Cardiac muscle cell (in vitro differentiated cells and primary cell): ENCODE measurements at regions not wholly inside any gene's neighbourhood (a gene's known extent, or its start where the extent isn't known, plus 50 kb on each side); places are given as distances from the start of the nearest gene placed in this dataset.

Experiments
- DNase-seq, 2 donors: peaks; one replicate each; pipeline versions ENCODE4 v3.0.0 to v3.0.0-alpha.2; 2010 to 2017; ENCODE audit warnings: low read depth in 1 of 2, low spot score in 1 of 2
- H3K27ac ChIP-seq: fragments of 200-600 bp; sonication (generic); 2 replicates; pipeline ENCODE4 v1.5.1; 2016
- H3K27me3 ChIP-seq: fragments of 200-600 bp; sonication (generic); 2 replicates; pipeline ENCODE4 v1.6.0; 2016; ENCODE audit warnings: control low read depth
- H3K36me3 ChIP-seq: fragments of 200-600 bp; sonication (generic); 2 replicates; pipeline ENCODE4 v1.5.1; 2016; ENCODE audit warnings: control low read depth
- H3K4me1 ChIP-seq: fragments of 200-600 bp; sonication (generic); 2 replicates; pipeline ENCODE4 v1.8.1; 2017; ENCODE audit warnings: low read depth, mild to moderate bottlenecking, mixed run types
- H3K4me3 ChIP-seq: fragments of 200-600 bp; sonication (generic); 2 replicates; pipeline ENCODE4 v1.5.1; 2016; ENCODE audit warnings: mild to moderate bottlenecking
- H3K9me3 ChIP-seq: fragments of 200-600 bp; sonication (generic); 2 replicates; pipeline ENCODE4 v1.5.1; 2017; ENCODE audit warnings: low read depth, mild to moderate bottlenecking, control low read depth
- CTCF ChIP-seq: IDR thresholded peaks from 2 replicates; pipeline ENCODE4 v1.5.1; 2012; ENCODE audit warnings: low read depth, mild to moderate bottlenecking, low read length

- TF ChIP-seq CTCF = no peak
- H3K27me3 ChIP-seq = no peaks in the 10 kb centered on the region
- H3K9me3 ChIP-seq = no peaks in the 10 kb centered on the region
- no peak overlapping the region for H3K4me3 ChIP-seq
- H3K27ac ChIP-seq = no peak overlapping the region
- H3K36me3 ChIP-seq = peaks cover 5% of the 10 kb centered on the region
- peaks cover 19% of the 10 kb centered on the region for H3K4me1 ChIP-seq
- DNase-seq = no peak
These were observed 50.5 kb upstream of the SPDEF start for GRCh38 chr6:34606477-34607265.
